T-helper 2 cell treated with Interferon-gamma antibody and Interleukin-4, amounts not matched to agents 100 ng/mL and 5 ng/mL, for 36 hours (primary cell): ENCODE measurements at regions not wholly inside any gene's neighbourhood (a gene's known extent, or its start where the extent isn't known, plus 50 kb on each side); places are given as distances from the start of the nearest gene placed in this dataset.
"Not testable (repeated sequence)": the region's sequence is repeated elsewhere in the genome, so short reads cannot be mapped to it uniquely, and the experiment has no call there.

Experiments used
- intact Hi-C: fragments of 100-400 bp; cut with micrococcal nuclease; formaldehyde crosslinking; loops from one replicate; pipeline ENCODE4 v1.15.1; 2023

DNA sequence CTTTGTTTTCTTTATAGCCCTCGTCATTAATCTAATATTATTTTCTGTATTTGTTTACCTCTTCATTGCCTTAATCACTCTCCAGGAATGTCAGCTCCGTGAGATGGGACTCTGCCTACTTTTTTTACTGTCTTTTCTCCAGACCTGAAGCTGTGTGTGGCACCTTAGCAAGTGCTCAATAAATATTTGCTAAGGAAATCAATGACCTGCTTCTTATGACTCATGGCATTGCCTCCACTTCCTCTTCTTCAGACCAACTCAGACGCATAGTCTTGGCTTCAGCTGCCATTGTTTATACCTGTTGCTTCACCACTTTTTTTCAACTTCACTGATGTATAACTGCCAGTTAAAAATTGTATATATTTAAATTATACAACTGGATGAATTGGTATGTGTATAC, 218.5 kb upstream of the CMC1 start:
- intact Hi-C loops = no loop called here

DNA sequence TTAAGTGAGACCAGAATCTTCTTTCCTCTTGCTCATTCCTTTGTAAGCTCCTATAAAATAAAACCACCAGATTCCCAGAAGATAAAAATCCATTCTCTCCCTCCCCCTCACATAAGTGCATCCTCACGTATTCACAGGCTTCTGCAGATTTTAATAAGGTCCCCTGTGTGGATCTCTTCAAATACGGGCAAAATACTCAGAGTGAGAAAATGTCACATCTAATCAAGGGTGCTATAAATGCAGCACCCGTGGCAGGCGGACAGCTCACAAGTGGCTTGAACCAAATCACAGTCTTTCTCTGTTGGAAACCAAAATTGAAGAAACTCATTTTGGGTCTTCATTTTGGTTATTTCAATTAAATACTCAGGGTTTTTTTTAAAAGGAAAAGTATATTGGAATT, 212.9 kb upstream of the CMC1 start:
- intact Hi-C loops = no loop called here

DNA sequence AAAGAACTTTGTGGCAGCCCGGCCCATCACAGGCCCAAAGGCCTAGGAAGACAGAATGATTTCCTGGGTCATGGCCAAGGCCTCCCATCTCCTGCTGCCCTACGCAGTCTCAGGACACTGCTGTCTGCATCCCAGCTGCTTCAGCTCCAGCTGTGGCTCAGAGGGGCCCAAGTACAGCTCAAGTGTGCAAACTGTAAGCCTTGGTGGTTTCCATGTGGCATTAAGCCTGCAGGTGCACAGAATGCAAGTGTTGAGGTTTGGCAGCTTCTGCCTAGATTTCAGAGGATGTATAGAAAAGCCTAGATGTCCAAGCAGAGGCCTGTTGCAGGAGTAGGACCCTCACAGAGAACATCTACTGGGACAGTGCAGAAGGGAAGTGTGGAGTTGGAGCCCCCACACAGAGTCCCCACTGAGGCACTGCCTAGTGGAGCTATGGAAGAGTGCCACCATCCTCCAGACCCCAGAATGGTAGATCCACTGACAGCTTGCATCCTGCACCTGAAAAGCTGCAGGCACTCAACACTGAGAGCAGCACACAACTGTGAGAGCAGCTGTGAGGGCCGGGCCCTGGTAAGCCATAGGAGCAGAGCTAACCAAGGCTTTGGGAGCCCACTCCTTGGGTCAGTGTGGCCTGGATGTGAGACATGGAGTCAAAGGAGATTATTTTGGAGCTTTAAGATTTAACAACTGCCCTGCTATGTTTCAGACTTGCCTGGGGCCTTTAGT, 208.2 kb upstream of the CMC1 start:
- intact Hi-C loops = no loop called here

DNA sequence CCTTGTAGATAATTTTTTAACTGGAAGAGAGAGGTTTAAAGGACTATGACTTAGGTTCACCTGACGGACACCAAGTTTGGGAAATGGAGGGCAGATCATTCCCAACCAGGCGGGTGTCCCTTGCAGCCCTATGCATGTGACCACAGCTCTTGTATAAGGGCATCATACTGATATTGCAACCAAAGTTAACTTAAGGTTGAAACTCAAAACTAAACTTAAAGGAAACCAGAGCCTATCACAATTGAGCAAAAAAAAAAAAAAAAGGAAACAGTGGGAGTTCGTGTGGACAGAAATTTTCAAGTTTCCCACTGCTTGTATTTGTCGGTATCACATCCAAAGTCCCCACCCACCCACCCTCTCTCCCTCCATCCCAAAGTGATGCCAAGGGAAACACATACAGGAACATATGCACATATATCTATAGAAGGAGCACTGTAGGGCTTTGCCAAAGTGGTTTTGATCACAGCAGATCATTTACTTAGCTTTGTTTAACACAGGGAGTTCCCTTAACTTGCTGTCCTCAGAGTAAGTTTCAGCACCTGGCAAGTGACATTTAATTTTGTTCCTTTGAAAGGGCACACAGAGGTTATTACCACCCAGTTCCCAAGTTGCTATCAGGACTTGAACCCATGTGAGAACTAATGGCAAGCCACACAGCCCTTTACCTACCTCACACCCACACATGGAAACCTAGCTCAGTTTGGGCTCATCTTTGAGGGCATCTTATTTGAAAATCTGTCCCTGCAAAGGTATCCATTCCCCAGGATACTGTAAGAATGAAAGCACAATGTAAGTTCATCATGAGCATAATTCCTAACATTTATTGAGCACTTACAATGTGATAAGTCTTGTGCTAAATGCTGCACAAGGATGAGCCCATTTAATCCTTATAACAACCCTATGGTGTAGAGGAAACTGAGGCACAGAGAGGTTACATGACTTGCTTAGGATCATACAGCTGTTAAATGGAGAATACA, 204.5 kb upstream of the CMC1 start:
- intact Hi-C loops = no loop called here

DNA sequence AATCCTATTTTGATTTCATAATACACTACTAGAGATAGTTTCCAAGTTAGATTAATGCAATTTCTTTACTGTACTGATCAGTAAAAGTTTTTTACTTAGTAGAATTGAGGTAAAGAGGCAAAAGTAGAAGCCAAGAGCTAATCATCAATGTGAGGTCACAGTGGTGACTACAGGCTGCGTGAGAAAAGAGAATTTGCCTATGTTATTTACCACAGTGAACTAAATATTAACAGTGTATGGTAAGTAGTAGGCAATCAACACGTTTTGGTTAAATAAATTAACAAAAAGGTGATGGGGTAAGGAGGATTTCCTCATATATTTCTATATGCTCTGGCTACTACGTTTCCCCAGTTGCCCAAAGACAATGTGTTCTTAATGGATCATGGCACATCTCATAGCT, 202.2 kb upstream of the CMC1 start:
- intact Hi-C loops = no loop called here

DNA sequence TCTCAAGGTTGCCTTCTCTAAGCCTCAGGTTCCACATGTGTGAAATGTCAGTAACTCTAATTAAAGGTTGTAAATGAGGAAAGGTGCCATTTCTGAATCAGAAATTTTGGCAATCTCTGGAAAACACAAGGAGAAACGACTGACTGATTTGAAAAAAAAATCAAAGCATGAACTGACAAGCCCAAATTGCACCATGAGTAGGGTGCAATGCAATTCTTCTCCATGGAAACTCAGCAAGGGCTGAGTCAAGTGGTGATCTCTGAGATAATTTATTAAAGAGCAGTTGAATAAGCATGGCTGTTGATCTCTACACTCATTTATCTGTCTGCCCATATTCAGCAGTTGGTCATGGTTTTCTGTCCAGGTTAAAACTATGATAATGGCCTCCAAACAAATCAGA, 201.6 kb upstream of the CMC1 start:
- intact Hi-C loops = no loop called here

DNA sequence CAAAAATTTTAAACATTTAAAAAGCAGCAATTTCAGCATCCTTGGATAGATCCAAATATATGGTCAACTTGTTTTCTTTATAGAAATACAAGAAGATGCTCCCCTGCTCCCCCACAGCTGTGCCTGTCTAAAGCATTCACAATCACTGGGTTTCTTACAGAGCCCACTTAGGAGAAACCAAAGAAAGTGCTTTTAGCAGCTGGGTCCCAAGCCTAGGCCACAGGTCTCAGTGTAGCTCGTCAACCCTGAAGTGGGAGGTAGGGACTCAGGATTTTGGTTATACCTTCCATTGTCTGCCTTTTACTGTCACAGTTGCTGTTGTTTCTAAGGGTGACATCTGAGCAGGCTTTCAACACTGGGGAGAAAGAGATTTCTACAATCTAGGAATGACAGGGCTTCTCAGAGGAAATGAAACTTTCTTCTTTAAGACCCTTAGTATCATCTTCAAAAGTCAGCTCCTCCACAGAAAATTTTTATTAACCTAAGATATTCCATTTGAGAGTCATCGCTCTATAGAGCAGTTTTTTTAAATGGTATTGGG, 199.3 kb upstream of the CMC1 start:
- intact Hi-C loops = no loop called here

DNA sequence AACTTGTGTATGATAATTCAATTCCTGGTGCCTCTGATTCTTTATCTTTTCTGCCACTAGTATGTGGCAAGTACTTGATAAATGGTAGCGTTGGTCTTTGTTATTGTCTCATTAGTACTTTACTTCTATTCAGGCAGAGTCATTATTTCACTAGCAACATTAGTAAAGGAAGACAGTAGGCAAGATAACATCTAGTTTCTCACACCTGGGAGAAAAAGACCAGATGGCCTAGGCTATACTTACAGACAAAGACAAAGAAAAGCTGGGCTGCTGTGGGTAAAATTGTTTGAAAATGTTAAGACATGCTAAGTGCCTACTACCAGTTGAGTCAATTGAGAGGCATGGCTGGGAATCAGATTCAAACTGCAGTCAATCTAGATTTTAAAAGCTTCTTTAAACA, 198.7 kb upstream of the CMC1 start:
- intact Hi-C loops = no loop called here

DNA sequence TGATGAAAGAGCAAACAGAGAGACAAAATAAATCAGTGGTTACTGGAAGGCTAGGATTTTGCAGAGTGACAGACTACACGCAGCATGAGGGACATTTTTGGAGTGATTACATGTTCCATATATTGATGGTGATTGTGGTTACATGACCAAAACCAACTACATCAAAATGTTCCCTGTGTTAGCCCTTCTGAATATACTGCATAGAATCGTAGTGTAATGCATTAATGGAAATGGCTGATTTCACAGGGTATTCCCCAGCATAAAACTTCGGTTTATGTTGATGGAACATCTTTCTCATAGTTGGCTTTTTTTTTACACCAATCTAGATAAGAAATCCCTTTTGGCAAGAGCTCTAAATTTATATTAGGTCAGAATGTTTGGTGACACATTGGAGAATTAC, 191.3 kb upstream of the CMC1 start:
- intact Hi-C loops = no loop called here

DNA sequence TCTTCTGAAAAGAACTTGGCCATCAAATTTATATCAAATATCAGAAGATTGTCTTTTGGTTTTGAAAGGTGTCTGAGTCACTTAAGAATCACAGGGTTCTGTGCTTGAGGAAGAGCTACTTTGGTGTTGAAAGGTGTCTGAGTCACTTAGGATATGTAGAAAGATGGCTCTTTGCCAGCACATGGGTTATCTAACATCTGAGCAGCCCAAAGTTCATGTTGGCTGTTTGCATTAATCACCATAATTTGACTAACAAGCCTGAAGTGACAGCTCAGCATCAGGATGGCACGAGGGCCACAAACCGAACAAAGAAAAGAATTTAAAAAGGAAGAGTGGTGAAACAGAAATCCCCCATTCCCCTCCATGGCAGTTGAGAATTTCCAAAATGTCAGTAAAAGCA, 190.5 kb upstream of the CMC1 start:
- intact Hi-C loops = no loop called here

DNA sequence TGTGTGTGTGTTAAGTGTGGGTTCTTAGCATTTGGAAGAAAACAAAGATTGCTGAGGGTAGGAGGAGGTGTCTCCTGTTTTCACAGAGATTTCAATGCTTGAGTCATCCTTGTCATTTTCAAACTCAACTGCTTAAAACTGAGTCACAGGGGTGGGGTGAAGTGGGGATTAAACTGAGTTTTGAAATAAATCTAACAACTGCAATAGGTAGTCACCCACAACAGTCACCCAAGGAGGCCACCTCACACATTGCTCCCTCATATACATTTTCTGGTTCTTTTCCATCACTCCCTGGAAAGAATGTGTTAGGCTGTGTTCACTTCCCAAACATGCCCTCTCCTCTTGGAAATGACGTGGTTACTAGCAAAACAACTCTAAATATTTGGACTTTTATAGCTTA, 187.7 kb upstream of the CMC1 start:
- intact Hi-C loops = no loop called here

DNA sequence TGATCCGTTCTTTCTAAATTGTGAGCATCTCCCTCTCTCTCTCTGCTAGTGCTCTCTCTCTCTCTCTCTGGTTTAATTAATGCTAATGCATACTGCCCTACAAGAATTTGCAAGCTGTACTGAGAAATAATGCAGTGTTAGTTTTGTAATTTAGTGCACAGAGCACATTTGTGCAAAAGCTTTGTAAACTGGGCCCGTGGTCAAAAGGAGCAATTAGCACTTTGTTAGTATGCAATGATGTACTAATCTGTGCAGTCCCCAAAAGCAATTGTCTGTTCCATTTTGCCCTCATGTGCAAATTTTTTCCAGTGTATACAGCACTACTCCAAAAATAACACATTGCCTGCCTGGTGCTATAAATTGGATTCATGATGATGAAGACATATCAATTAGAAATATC, 184.6 kb upstream of the CMC1 start:
- intact Hi-C loops = no loop called here

DNA sequence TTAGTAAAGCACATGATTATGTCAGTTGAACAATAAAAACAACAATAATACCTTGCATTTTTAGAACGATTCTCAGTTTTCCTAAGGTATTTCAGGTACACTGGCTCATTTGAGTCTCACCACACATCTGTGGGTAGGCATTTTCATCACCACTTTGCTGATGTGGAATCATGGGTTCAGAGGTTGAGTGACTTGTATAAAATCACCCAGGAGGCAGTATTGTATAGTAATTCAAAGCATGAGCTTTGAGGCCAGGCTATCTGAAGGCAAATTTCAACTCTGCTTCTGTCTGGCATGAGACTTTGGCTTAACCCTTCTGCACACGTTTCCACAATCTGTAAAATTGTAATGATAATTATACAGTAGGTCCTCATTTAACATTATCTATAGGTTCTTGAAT, 183.9 kb upstream of the CMC1 start:
- intact Hi-C loops = no loop called here

DNA sequence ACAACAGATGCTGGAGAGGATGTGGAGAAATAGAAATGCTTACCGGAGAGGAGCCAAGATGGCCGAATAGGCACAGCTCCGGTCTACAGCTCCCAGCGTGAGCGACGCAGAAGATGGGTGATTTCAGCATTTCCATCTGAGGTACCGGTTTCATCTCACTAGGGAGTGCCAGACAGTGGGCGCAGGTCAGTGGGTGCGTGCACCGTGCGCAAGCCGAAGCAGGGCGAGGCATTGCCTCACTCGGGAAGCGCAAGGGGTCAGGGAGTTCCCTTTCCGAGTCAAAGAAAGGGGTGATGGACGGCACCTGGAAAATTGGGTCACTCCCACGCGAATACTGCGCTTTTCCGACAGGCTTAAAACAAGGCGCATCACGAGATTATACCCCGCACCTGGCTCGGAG, 182.2 kb upstream of the CMC1 start:
- intact Hi-C loops = not testable (repeated sequence)

DNA sequence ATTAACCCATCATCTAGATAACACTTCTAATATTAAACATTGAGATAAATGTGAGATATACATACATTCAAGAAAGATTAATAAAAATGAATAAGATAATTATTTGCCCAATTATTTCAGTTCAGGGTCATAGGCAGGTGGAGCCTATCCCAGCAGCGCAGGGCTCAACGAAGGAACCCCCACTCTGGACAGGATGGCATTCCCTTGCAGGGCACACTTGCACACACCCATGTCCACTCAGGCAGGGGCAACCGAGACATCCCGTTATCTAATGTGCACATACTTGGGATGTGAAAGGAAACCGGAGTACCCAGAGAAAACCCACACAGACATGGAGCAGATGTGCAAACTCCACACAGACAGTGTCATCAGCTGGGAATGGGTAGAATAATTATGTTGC, 175.4 kb upstream of the CMC1 start:
- intact Hi-C loops = no loop called here

DNA sequence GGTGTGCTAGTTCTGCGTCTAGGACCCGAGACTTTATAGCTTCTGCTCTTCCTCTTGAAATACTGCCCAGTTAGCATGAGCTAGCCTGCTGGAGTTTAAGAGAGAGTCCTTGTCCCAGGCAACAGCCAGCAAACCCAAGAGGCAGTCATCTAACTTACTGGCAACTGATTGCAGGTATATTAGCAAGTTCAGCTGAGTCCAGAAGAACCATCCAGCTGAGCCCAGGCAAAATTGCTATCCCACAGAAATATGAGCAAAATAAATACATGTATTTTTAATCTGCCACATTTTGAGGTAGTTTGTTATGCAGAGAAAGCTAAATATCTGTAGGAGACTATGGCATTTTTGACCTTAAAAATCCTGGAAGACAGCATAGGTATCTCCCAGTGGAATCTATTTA, 174.4 kb upstream of the CMC1 start:
- intact Hi-C loops = no loop called here

DNA sequence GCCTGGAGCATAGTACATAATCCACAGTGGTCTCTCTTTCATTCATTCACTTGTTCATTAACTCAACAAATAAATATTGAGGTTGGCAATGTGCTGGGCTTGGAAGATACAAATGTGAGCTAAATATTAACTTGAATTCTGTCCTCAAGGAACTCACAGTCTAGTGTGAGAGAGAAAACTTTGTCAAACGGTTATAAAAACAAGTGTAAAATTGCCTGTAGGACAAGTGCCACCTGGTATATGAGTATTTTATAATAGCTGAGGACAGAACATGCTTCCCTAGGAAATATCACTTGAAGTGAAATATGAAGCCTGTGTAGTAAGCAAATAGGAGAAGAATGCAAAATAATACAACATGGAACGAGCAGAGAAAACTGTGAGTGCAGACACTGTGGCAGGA, 173.1 kb upstream of the CMC1 start:
- intact Hi-C loops = no loop called here

DNA sequence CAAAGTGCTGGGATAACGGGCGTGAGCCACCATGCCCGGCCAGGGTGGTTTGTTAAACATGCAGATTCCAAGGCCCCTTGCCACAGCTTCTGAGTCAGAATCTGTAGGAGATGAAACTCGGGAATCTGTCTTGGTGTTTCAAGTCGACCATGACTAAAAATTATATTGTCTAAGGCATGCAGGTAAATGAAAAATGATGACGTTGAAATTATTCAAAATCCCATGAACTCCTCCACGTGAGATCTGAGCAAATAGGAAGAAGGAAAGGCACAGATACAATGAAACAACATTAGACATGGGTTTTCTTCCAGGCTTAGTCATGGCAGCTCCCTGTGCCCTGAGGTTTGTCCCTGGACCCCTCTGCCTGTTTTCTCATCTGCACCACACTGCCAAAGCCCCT, 172.0 kb upstream of the CMC1 start:
- intact Hi-C loops = no loop called here

DNA sequence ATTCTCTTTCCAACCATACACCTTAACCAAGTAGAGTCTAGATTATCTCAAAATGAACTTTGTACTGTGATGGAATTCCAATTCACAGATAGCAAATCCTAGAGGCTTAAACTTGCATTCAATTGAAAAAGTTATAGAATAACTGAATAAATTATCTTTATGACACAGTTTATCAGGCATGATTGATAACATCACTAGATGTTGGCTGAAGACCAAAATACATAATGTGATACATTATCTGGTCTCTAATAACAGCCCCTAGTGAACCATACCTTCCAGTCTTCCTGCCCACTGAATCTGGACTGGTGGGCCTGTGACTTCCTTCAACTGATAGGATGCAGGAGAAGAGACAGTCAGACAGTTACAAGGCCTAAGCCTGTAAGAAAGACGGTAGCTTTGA, 165.2 kb upstream of the CMC1 start:
- intact Hi-C loops = no loop called here

DNA sequence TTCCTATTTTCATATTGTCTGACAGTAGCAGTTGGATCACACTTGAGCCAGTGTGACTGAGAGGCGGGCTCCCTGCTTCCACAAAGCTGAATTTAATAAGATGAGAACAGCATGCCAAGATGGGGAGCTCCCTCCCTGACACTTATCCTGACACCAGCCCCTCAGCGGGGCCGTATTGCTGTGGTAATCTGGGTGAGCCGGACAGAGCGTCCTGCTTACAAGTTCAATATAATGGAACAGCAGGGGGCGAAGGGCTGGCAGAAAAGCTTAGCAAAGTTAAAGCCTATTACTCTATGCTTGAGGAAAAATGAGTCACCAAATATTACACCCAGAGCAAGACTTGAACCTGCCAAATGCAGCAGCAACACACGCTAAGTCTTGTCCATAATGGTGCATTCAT, 163.8 kb upstream of the CMC1 start:
- intact Hi-C loops = no loop called here

DNA sequence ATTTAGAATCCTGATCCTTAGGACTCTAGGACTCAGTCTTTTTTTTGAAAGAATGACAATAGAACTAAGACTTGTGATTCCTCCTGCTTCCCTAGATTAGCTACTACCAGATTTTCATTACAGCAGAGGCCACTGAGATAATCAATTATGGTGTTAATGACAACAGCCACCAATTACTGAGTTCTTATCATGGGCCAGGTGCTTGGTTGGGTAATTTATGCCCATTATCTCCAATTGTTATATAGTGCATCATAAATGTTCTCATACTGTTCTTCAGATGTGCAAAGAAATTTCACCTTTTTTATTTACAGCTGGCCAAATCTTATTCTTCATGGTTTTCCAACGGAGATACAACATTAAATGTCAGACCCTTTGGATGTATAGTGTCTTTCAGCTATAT, 162.9 kb upstream of the CMC1 start:
- intact Hi-C loops = no loop called here

DNA sequence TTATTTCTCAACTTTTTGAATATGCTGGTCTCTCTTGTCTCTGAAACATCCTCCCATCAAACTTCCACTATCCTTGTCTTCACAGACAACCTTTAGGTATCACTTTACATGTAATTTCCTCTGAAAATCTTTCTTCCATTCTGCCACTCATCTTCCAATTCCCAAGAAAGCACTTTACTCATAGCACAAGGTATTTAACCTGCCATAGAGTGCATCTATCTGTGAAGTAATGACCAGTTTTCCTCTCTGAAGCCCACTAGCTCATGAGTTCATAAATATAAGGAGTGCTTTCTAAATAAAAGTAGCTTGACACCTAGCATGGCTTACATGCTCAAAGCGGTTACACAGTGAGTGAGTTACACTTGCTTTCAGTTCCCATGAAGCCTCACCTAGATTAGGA, 160.7 kb upstream of the CMC1 start:
- intact Hi-C loops = no loop called here

DNA sequence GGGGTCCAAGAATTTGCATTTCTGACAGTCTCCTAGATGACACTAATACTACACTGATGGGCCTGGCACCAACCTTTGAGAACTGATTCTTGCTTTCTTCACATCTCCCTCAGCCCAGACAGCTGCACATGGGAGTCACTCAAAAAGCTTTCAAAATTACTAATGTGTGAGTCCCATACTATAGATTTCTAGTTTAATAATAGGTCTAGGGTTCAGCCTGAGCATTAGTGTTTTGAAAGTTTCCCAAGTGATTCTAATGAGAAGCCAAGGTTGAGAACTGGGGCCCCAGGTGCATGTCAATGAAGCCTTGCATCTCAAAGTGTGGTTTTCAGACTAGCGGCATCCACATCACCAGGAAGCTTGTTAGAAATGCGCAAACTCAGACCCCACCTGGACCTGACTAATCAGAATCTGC, 159.9 kb upstream of the CMC1 start:
- intact Hi-C loops = no loop called here
